HG02884 (cell line): ENCODE measurements at regions not wholly inside any gene's neighbourhood (a gene's known extent, or its start where the extent isn't known, plus 50 kb on each side); places are given as distances from the start of the nearest gene placed in this dataset.

ENCODE experiments used
- ATAC-seq: cut with Tn5 transposase; IDR thresholded peaks from one replicate; pipeline ENCODE4 v1.9.1; 2021; ENCODE audit warnings: mild to moderate bottlenecking, moderate library complexity; ENCODE audit not compliant: unreplicated experiment

DNA sequence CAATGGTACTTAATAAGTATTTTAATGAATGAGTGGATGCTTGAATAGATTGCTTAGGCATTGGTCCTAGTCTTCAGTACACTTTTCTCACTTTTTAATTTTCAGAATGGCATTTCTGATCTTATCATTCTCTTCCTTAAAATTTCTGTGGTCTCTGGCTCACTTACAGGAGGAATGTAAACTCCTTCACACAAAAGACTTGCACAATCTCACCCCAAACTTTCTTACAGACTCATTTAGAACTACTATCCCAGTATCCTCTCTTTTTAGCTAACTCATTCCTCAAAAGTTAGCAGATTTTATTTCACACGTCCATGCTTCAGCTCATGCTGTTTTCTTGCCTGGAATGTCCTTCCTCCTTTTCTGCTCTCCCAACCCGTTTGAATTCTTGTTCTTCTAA lies 350.1 kb downstream of the GRXCR1 start:
- no peak for ATAC-seq

DNA sequence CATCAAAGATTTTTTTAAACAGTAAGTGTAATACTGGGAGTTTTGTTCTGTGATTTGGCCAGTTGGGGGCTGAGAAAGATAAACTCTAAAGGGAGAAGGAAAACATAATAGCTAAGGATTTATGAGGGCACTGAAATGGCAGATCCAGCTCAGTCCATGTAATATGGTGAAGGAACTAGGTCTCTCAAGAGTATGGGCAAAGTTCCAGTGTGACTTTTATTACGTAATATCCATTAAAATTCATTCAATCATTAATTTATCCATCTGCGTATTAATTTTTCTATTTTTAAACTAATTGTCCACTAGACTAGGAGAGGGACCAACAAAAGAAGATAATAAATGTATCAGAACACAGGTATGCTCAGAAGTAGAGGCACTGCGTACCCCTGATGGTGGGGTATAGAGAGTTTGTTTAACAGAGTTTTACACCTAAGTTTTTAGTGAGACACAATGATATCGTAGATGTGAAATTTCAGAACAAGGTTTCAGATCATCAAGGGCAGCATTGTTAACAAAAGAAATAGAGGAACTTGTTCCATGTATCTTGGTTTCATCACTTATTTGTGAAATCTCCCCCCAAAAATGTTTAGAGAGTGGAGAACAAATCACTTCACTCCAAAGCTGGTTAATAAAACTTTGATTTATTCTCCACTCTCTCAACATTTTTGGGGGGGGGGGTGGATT lies 351.1 kb downstream of the GRXCR1 start:
- no peak for ATAC-seq

DNA sequence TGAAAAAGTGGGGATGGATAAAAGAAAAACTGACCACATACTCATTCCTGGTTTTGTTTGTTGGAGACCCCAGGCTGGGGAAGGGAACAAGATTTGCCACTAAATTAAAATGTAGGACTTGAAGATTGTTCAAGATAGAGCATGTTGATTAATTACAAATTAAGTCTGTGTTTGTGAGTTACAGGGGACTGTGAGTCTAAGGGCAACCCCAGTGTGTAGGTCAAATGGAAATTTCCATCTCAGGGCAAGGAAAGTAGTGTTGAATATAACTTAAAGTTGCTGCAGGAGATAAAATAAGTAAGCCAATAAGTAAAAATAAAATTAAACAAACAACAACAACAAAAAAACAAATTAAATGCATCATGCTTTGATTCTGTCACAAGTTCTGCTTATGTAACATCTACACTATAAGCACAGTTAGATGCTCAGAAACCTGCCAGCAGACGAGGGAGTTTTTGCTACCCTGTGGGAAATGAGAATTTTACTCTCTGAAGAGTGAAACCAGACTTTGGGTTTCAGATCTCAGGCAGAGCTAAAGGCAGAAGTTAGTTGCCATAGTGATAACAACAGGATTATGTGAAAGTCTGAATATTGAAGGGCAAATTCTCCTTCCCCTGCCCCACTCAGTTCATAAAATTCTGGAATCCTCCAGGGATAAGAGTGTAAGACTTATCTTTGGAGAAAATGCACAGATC lies 352.3 kb downstream of the GRXCR1 start:
- peak; percentile 99 for ATAC-seq

DNA sequence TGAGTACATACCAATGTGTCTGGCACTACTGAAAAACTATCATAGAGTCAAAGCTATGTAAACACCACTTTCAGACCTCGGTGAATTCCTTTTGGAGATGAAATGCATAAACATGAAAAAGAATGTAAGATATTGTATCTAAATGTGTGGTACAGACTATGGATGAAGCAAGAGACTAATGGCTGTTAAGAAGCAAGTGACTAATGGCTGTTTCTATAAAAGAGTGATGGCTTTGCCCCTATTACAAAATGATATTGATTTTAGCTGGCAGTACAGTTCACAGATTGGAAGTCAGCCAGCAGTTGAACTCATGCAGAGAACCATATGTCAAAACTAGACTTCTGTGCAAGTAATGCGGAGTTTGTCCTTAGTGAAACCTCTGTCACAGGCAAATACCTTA lies 359.3 kb downstream of the GRXCR1 start:
- ATAC-seq: no peak

DNA sequence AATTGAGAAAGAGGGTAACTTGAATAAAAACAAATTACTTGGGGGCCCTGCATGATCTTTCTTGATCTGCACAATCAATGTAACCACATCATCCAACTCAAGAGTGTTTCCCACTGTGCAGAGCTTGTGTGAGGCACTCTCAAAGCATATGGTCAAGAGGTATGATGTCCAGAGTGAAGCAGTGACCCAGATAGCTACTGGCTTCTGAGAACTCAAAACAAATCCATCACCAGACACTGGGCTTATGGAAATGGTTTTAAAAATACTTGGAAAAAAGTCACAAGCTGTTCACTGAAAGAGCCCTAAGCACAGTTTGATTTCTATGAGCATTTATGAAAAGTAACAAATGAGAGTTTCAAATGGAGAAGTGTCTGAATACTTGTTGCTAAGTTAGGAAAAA lies 361.0 kb downstream of the GRXCR1 start:
- no peak for ATAC-seq

DNA sequence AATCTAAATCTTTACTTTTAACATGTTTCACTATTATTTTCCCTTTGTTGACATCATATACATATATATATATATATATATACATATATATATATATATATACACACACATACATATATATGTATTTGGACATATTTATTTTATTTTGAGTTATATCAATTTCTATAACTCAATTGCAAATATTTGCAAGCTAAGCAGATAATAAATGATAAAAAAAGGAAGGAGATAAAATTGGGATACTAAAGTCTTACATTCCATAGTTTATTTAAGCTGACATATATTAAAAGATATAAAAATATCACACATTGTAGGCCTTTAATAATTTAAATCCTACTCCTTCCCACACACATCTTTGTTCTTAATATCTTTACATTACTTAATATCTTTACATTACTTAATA lies 372.2 kb downstream of the GRXCR1 start:
- no peak for ATAC-seq

DNA sequence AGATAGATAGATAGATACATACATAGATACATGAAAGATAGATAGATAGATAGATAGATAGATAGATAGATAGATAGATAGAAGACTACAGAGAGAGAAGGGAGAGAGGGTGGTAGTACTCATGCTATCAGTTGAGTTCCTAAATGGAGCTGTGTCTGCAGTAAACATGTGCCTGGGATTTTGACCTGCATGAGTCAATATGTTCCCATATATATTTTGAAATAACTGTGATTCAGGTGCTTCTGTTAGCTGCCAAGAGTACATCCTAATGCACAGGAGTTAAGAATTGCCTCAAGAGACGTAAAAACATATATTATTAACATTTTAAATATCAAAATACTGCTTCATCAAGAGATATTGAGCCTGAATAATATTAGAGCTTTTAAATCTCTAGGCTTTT lies 379.4 kb downstream of the GRXCR1 start:
- no peak for ATAC-seq

DNA sequence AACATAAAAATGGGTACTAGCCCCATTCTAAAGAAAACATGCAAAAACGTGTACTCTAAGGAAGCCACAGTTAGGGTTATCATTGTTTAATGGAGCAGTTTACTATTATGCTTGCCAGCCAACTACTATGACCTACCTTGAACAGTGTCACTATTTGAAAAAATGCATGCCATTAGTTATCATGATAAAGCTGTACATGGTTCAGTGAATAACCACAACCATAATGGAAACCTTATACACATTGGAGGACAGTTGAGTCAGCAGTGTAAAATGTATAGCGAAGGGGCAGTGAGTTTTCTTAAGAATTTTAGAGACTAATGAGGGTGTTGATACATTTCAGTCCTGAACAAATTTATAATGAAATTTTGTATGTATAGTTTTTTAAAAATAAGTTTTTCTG lies 381.9 kb downstream of the GRXCR1 start:
- ATAC-seq: no peak

DNA sequence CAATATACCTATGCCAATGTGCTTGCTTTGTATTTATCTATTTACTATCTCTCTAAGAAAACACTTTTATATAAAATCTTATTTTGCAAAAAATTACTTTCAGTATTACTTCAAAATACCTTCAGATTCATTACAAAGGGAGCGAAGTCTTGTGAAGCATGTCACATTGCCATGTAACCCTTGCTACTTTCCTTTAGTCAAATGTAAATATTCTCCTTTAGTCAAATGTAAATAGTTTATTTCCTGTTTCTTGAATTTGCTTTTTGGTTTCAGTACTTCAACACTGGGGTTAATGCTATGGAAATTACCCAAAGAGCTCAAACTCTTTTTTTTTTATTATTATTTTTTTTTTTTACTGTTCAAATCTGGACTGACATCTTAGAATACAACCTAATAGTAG lies 383.3 kb downstream of the GRXCR1 start:
- no peak for ATAC-seq

DNA sequence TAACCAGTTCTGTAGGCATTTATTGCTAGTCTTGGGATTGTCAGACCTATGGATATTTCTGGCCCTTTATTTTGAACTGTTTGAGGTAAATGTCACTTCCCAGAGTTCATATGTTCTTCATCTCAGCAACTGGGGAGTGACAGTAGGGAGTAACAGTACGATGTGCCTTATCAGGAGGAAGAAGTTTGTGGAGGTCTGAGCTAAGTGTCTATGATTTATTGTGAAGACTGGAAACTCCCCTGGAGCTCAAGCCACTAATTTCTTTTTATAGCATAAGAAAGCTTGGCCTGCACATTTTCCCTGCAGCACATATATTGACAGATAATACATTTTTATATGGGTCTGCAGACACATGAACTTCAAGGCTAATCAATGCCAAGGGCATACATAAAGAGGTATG lies 383.8 kb downstream of the GRXCR1 start:
- no peak for ATAC-seq

DNA sequence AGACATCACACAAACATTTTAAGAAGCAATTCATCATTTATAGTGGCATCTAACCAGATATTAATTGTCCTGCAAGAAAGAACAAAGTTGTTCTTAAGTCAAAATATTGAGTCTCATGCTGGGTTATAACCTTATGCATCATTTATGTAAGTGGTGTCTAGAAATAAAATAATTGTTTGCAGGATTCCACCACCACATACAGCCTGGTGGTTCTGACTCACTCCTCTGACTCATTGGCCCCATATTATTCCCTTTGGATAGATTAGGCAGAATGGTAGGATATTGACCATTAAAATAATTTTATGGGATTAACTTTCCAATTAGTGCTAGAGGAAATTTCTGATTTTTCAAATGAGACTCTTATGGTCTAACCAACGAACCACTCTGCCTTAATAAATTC lies 384.5 kb downstream of the GRXCR1 start:
- ATAC-seq: no peak

DNA sequence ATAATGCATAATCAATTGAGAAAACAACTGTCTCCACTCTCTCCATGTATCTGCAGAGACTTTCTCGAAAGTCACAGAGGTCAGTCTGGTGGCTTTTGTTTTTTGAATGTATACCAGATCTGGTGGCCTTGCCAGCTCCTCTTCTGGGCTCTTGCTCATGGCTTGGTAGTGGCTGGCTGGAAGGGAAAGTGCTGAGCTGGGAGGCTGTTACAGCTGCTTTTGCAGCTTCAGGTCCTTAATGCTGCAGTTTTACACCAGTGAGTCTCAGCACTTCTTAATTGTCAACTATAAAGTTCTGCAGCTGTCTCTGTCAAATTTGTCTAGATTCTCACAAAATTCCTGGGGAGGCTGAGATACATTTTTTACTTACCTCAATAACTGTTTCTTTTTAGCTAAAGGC lies 390.0 kb downstream of the GRXCR1 start:
- no peak for ATAC-seq

DNA sequence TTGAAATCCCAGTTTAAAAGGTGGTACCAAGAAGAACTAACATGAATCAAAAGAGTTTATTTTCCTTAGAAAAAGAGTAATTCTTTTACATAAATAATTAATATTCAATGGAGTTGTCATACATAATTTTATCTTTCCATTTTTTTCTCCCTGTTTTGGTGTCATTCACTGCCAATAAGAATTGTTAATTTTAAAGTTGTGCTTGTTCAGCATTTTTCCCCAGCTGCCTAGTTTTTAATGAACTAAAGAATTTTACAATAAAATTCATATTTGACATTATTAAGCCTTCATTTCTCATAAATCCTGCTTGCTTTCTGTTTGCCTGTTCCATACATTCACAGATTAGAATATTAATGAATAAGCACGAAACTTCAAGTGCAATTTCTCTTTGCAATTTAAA lies 393.6 kb downstream of the GRXCR1 start:
- no peak for ATAC-seq

DNA sequence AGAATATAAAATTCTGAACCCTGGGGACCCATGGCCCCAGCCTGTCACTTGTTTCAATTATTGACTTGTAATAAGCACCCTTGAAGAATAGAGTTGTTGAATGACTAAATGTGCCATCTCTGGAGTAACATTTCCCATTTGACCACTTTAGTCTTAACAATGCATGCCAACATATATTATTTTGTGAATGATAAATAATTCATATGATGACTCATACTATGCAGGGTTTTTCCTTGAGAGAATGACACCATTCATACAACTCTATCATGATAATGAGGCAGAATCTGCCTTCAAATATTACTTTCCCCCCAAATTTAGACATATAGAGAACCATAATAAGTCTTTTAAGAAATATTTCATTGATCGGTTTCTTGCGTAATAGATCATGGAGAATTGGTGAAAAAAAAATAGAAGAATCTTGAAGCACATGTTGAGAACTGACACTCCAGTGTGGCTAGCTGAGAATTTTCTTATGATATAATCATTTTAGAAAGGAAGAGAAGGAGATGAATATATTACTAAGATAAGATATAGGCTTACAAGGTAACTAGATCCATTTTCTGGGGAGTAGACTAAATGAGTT lies 404.5 kb downstream of the GRXCR1 start:
- ATAC-seq: no peak

DNA sequence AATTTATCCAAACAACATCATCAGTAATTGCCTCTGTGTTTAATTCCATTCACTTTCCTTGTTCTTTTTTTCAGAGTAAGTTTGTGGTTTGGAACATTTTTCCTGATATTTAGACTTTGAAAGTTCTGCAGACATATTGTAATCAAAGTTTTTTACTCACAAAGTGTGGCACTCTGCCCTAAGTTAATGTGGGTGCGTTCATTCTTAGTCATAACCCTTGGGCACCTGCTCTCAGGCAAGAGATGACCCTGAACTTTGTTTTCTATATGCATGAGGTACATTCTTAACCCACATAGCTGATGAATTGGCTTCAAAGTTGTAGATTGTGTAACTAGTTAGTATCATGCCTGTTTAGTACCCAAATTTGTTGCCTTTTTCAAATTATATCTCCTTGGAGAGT lies 424.3 kb downstream of the GRXCR1 start:
- ATAC-seq: no peak

DNA sequence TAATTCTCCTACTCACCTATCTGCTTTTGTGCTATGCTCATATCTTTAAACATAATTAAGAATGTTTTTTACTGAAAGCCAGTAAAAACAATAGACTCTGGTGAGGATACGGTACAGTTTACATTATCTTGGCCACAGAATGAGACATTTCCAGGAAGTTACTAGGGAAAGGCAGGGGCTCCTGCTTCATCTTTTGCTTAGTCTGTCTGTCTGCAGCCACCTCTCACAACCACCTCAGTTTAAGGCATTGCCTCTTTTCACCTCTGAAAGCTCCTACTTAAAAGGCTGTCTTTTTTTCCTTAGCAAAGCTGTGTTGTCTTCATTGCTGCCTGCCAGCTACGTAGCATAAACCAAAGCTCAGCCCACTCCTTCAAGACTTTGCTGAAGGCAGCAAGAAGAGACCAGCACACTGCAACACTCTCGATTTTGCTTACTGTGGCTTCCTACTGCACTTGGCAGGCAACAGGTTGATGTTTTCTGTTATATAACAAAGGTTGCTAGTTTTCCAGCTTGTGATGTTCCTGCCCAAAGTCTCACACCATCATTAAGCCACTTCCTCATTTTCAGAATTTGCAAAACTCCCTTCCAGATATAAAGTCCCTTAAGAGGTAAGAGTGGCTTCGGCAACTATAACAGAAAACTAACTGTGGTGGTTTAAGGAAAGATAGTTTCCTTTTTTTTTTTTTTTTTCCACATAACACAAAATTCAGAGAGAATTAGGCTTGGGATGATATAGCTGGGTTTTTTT lies 432.9 kb downstream of the GRXCR1 start:
- ATAC-seq: no peak

DNA sequence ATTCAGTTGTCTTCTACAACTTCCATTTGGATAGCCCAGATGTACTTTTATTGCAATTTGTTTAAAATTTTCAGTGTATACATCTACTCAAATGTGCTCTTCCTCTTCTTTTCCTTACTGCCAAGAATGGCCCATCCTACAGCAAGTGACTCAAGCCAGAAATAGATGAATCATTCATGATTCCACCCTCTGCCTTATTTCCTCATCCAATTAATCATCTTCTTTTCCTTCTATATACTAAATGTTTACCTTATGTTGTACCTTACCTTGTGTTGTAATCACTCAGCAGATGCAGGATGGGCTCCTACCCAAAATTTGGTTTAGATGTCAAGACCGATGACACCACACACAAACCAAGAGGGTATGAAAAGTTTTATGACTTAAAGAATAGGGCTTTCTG lies 437.8 kb downstream of the GRXCR1 start:
- ATAC-seq: no peak

DNA sequence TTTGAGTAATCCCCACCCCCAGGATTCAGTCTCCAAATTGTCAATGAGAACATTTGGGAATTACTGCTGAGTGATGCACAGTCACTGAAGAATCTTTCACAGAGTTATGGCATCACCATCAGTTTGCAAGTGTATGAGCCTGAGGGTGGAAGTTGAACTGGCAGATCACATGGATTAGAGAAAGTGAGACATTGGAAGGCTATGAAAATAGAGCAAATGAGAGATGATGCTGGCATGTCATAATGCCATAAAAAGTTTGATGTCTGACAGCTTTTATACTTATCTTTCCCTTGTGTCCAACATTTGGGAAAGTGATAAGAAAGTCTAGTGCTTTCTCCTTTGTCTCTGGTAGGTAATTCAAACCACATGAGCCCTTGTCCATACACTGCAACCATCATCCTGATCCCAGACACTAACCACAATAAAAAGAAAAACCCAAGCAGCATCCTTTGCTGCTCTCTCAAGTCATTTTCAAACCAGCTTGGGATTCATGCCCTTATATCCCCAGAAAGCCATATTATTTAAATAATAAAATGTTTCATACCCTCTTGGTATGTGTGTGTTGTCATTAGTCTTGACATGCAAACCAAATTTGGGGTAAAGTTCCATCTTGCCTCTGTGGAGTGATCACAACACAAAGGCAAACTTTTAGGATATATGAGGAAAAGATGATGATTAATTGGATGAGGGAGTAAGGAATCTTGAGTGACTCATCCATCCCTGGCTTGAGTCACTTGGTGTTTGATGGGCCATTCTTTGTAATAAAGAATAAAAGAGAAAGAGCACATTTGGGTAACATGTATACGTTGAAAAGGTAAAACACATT lies 438.9 kb downstream of the GRXCR1 start:
- no peak for ATAC-seq

DNA sequence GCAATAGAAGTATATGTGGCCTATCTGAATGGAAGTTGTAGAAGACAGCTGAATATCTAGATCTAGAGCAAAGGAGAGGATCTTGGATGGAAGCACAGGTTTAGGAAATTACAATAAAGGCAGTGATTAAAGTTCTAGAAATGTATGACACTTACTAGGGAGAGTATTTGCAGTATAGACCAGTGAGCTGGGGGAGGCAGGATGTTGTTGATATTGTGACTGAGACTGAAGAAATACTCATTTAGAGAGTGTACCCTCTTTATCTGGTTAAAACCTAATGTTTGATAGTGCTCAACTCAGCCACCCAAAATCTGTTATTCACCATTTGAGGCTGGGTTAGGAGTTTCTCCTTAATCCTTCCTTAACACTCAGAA lies 439.5 kb downstream of the GRXCR1 start:
- no peak for ATAC-seq

DNA sequence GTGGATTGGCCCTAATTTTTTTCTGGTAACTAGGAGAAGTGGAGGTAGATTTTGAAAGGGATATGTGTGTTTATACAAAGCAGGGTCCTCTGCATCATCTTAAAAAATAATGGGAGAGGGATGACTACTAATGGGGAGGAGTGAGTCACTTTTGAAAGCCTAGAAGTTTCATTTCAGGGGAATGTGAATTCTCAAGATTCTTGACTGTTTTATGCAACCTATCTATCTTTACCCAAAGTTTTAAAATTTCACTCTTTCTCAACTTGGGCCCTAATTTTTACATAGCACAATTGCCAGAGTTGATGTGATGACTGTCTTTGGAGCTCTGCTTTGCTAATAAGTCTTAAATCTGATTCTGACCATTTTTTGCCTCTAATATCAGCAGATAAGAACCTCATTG lies 445.2 kb downstream of the GRXCR1 start:
- no peak for ATAC-seq

DNA sequence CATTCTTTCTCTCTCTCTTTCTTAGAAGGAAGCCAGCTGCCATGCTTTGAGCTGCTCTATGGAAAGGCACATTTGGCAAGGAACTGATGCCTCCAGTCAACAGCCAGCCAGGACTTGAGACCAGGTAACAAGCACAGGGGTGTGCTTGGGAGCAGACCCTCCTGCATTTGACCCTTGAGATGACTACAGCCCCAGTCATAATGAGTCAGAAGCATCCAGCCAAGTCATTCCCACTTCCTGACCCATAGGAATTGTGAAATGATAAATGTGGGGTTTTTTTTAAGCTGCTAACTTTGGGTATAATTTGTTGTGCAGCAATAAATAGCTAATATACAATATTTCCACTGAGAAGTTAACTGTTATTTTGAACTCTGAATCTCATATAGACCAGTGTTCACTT lies 446.9 kb downstream of the GRXCR1 start:
- no peak for ATAC-seq
